Endothelial cell of umbilical vein (primary cell): ENCODE measurements at regions not wholly inside any gene's neighbourhood (a gene's known extent, or its start where the extent isn't known, plus 50 kb on each side); places are given as distances from the start of the nearest gene placed in this dataset.

ENCODE experiments used
- BruUV-seq: library from RNA; stranded (reverse); fragments of 400-500 nt; replicated peaks from 2 replicates; lab custom pipeline; 2021; lab: Mats Ljungman, UMichigan
- CTCF ChIA-PET: fragments of 300-600, 350-600 bp; sonication (Branson Sonifier 250); formaldehyde crosslinking; loops from one replicate; lab custom pipeline; 2021; ENCODE audit warnings: antibody characterized with exemption, inconsistent platforms; lab: Charles Lee
- POLR2A ChIA-PET: fragments of 300-600, 350-600 bp; sonication (Branson Sonifier 250); formaldehyde crosslinking; loops from one replicate; lab custom pipeline; 2021; ENCODE audit warnings: antibody characterized with exemption, inconsistent platforms; lab: Charles Lee
- DNase-seq: peaks from one replicate; pipeline ENCODE4 v3.0.0-alpha.2; 2011; ENCODE audit warnings: low read depth, low spot score
- FAIRE-seq: peaks from 2 replicates; lab custom pipeline; 2011; peaks lifted over from hg19 to GRCh38; lab: Jason Lieb, UNC
- H2AFZ ChIP-seq: 2 replicates; pipeline ENCODE4 v1.6.0; 2012; ENCODE audit warnings: low read depth, low read length, control low read depth, inconsistent platforms
- H3K27ac ChIP-seq: 2 replicates; pipeline ENCODE4 v1.5.1; 2011; ENCODE audit warnings: low read depth, mild to moderate bottlenecking, control low read depth, low read length, moderate library complexity; ENCODE audit not compliant: insufficient read depth
- H3K27me3 ChIP-seq, 2 experiments: 2 replicates each; pipeline versions ENCODE4 v1.6.0 to v1.6.1; 2011; ENCODE audit warnings: low read length in 2 of 2, mixed read lengths in 1 of 2; ENCODE audit not compliant: control insufficient read depth in 2 of 2, insufficient read depth in 2 of 2
- H3K36me3 ChIP-seq, 2 experiments: 2 replicates in 1 of 2; 3 replicates in 1 of 2; pipeline ENCODE4 v1.5.1; 2011; ENCODE audit warnings: low read length in 2 of 2, mild to moderate bottlenecking in 1 of 2, moderate library complexity in 1 of 2; ENCODE audit not compliant: control insufficient read depth in 2 of 2, insufficient read depth in 2 of 2; ENCODE audit errors: extremely low read depth in 1 of 2
- H3K4me1 ChIP-seq: 3 replicates; pipeline ENCODE4 v1.5.1; 2011; ENCODE audit warnings: mild to moderate bottlenecking, low read length; ENCODE audit not compliant: control insufficient read depth, insufficient read depth; ENCODE audit errors: extremely low read depth
- H3K4me2 ChIP-seq: 2 replicates; pipeline ENCODE4 v1.6.1; 2011; ENCODE audit warnings: low read length, control low read depth, mixed read lengths; ENCODE audit not compliant: insufficient read depth
- H3K4me3 ChIP-seq, 3 experiments: fragments of 200-600 bp in 1 of 3; sonication (generic), shearing (Covaris generic) in 1 of 3; replicated peaks in 1 of 3; 2 replicates each; pipeline ENCODE4 v1.5.1; 2011 to 2016; ENCODE audit warnings: control low read depth in 3 of 3, low read length in 3 of 3, mild to moderate bottlenecking in 2 of 3, inconsistent platforms in 1 of 3, low read depth in 1 of 3, moderate library complexity in 1 of 3; ENCODE audit not compliant: insufficient read depth in 1 of 3
- H3K79me2 ChIP-seq: 2 replicates; pipeline ENCODE4 v1.6.0; 2012; ENCODE audit warnings: low read length, inconsistent platforms; ENCODE audit not compliant: control insufficient read depth, insufficient read depth
- H3K9ac ChIP-seq: replicated peaks from 2 replicates; pipeline ENCODE3; 2011; ENCODE audit warnings: low read length, control low read depth; ENCODE audit not compliant: insufficient read depth; ENCODE audit errors: extremely low read depth
- H3K9me1 ChIP-seq: replicated peaks from 3 replicates; pipeline ENCODE4 v1.6.0; 2011; ENCODE audit warnings: mild to moderate bottlenecking, low read length; ENCODE audit not compliant: control insufficient read depth, insufficient read depth; ENCODE audit errors: extremely low read depth
- H3K9me3 ChIP-seq: replicated peaks from 2 replicates; pipeline ENCODE4 v1.5.1; 2012; ENCODE audit warnings: low read length, inconsistent platforms; ENCODE audit not compliant: control insufficient read depth, insufficient read depth
- H4K20me1 ChIP-seq: replicated peaks from 2 replicates; pipeline ENCODE3; 2011; ENCODE audit warnings: mild to moderate bottlenecking, low read length; ENCODE audit not compliant: control insufficient read depth, insufficient read depth; ENCODE audit errors: extremely low read depth
- FOS ChIP-seq: IDR thresholded peaks from 2 replicates; pipeline ENCODE4 v1.6.1; 2011; ENCODE audit warnings: mild to moderate bottlenecking, low read length, moderate library complexity, borderline replicate concordance; ENCODE audit not compliant: insufficient read depth
- GATA2 ChIP-seq: IDR thresholded peaks from 2 replicates; pipeline ENCODE4 v1.7.0; 2011; ENCODE audit warnings: low read depth, mild to moderate bottlenecking, moderate library complexity, mixed read lengths, low read length; ENCODE audit not compliant: insufficient read length, insufficient read depth
- JUN ChIP-seq: IDR thresholded peaks from 2 replicates; pipeline ENCODE4 v1.6.1; 2011; ENCODE audit warnings: borderline replicate concordance, low read depth; ENCODE audit not compliant: insufficient read length, insufficient read depth
- MYC ChIP-seq: IDR thresholded peaks from one replicate; pipeline ENCODE4 v1.6.1; 2011; ENCODE audit warnings: mild to moderate bottlenecking, low read depth, low read length
- POLR2A ChIP-seq: IDR thresholded peaks from 2 replicates; pipeline ENCODE4 v1.6.1; 2012; ENCODE audit warnings: low read depth, mild to moderate bottlenecking, control low read depth, low read length
- POLR2AphosphoS5 ChIP-seq: IDR thresholded peaks from 2 replicates; pipeline ENCODE4 v1.6.1; 2012; ENCODE audit warnings: low read depth, mild to moderate bottlenecking, control low read depth, low read length, moderate library complexity; ENCODE audit not compliant: insufficient read depth
- dilution Hi-C: fragments of 300-500 bp; cut with MboI; formaldehyde crosslinking; loops from one replicate; pipeline ENCODE4 v1.15.0; 2019; ENCODE audit warnings: low sequenced_read_pairs; ENCODE audit not compliant: extremely low pct_ligation_motif_present
- intact Hi-C: fragments of 100-400 bp; cut with micrococcal nuclease; formaldehyde crosslinking; loops from one replicate; pipeline ENCODE4 v1.10.0; 2022
- TF ChIP-seq, protein P1 (sequence below), 2 donors: IDR thresholded peaks; 1 replicate in 1 of 2; 2 replicates in 1 of 2; pipeline ENCODE4 v1.5.1; 2011; ENCODE audit warnings: low read length in 2 of 2, mild to moderate bottlenecking in 2 of 2, moderate library complexity in 2 of 2, control low read depth in 1 of 2, inconsistent platforms in 1 of 2, low read depth in 1 of 2; ENCODE audit not compliant: insufficient read depth in 1 of 2; ENCODE audit errors: extremely low read depth in 1 of 2
- TF ChIP-seq, protein P2 (sequence below): IDR thresholded peaks from 2 replicates; pipeline ENCODE4 v1.6.1; 2011; ENCODE audit not compliant: insufficient read depth, insufficient read length

DNA sequence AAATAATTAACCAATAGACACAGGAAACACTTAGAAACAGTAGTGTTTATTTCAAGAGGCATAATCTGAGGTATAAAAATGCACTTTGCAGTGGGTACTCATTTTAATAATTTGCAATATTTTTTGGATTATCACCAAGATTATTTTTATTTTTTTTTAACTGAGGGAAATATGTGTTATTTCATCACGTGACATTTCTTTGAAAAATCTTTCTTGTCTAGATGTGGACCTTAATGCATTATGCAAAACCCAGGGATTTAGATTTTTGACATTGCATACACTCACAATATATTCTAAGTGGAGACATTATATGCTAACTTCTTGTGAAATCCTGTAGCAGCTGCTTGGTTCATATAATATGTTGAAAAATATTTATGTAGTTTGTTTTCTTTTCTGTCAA, 260.4 kb upstream of the MEIS2 start:
- dilution Hi-C loops (no loop called here), intact Hi-C loops (no loop called here)
- Histone ChIP-seq H2AFZ (no peak overlapping the region), H4K20me1 (no peaks in the 10 kb centered on the region), H3K4me1 (no peaks in the 10 kb centered on the region), H3K27me3 (no peaks in the 10 kb centered on the region), H3K27ac (no peak overlapping the region), H3K4me2 (no peak overlapping the region), H3K9ac (no peak overlapping the region), H3K9me1 (no peaks in the 10 kb centered on the region), H3K4me3 (no peak overlapping the region), H3K36me3 (no peaks in the 10 kb centered on the region), H3K79me2 (no peaks in the 10 kb centered on the region), H3K9me3 (peaks cover 4% of the 10 kb centered on the region)
- BruUV-seq: no TSS peak
- DNase-seq (no peak), FAIRE-seq (no peak)
- ChIA-PET CTCF (no interaction called here), POLR2A (no interaction called here)
- TF ChIP-seq FOS (no peak), GATA2 (no peak), MYC (no peak), JUN (no peak)
- TF ChIP-seq, protein P1, sequence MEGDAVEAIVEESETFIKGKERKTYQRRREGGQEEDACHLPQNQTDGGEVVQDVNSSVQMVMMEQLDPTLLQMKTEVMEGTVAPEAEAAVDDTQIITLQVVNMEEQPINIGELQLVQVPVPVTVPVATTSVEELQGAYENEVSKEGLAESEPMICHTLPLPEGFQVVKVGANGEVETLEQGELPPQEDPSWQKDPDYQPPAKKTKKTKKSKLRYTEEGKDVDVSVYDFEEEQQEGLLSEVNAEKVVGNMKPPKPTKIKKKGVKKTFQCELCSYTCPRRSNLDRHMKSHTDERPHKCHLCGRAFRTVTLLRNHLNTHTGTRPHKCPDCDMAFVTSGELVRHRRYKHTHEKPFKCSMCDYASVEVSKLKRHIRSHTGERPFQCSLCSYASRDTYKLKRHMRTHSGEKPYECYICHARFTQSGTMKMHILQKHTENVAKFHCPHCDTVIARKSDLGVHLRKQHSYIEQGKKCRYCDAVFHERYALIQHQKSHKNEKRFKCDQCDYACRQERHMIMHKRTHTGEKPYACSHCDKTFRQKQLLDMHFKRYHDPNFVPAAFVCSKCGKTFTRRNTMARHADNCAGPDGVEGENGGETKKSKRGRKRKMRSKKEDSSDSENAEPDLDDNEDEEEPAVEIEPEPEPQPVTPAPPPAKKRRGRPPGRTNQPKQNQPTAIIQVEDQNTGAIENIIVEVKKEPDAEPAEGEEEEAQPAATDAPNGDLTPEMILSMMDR (IDR thresholded peaks at IDR 0.05; ENCODE audit: extremely low read depth in 1 of 2, insufficient read depth in 1 of 2, low read depth in 1 of 2, low read length in 2 of 2): no peak
- TF ChIP-seq, protein P2, sequence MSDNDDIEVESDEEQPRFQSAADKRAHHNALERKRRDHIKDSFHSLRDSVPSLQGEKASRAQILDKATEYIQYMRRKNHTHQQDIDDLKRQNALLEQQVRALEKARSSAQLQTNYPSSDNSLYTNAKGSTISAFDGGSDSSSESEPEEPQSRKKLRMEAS: no peak

DNA sequence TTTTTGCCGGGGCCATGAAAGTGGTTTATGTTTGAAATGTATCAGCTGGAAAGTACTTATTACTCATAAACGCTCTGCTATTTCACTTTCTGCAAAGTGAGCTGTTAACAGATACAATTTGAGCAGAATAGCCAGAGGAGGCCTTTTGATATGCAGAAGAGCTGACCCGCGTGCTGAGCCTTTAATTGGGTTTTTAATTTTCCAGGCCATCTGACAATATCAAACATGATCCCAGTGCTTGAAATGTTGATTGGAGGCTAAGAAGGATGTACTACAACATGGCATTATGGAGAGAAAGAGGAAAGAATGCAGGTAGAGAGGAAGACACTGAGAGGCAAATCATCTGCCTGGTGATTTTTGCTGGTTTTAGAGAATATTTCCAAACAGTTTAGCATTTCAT, 261.3 kb upstream of the MEIS2 start:
- POLR2A ChIA-PET: no interaction called here
- Histone ChIP-seq H3K4me1 (no peaks in the 10 kb centered on the region), H3K4me3 (no peak overlapping the region), H3K9ac (no peak overlapping the region), H3K27ac (no peak overlapping the region), H3K4me2 (no peak overlapping the region), H3K36me3 (no peaks in the 10 kb centered on the region), H3K9me1 (no peaks in the 10 kb centered on the region), H2AFZ (no peak overlapping the region), H3K27me3 (no peaks in the 10 kb centered on the region), H3K79me2 (no peaks in the 10 kb centered on the region), H4K20me1 (no peaks in the 10 kb centered on the region), H3K9me3 (peaks cover 4% of the 10 kb centered on the region)
- FAIRE-seq: no peak
- TF ChIP-seq FOS: no peak
- no peak for TF ChIP-seq POLR2A
- no peak for TF ChIP-seq POLR2AphosphoS5
- TF ChIP-seq, protein P1 (IDR thresholded peaks at IDR 0.05; ENCODE audit: extremely low read depth in 1 of 2, insufficient read depth in 1 of 2, low read depth in 1 of 2, low read length in 2 of 2): no peak
- no peak for TF ChIP-seq JUN
- no peak for TF ChIP-seq GATA2
- TF ChIP-seq MYC: no peak
- TF ChIP-seq, protein P2: no peak
- no TSS peak for BruUV-seq
- intact Hi-C loops: no loop called here
- CTCF ChIA-PET: no interaction called here
- DNase-seq: no peak
- dilution Hi-C loops: no loop called here
